HG03280 (cell line): ENCODE measurements at regions not wholly inside any gene's neighbourhood (a gene's known extent, or its start where the extent isn't known, plus 50 kb on each side); places are given as distances from the start of the nearest gene placed in this dataset.

Experiments used
- ATAC-seq: cut with Tn5 transposase; IDR thresholded peaks from one replicate; pipeline ENCODE4 v1.9.1; 2021; ENCODE audit warnings: mild to moderate bottlenecking, moderate library complexity; ENCODE audit not compliant: unreplicated experiment

GRCh38 chr6:132101535-132101934 is 150.4 kb upstream of the CCN2 start:
- no peak for ATAC-seq

DNA sequence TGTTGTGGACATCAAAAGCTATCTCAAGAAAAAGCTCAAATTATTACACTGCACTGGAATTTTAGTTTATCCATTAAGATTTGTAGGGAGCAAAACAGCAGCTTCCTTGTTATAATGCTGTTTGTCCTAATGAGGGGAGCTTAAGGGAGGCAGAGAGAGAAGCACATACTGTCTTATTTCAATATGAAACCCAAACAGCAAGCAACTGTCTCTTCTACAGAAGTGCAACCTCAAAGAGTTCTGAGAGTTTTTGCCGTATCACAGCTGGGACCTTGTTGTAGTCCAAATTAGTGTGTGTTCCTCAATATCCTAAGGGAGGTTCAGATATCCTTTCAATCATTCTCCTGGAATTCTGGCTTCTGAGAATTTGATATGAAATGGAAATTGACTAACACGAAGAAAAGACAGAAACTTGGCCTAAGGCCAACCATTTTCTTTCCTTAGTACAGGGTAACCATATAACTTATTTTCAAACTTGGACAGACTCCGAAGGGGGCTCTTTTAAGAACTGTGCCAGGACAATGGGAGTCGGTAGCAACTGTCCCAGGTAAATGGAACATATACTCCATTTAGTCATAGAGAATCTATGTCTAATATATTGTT is 149.3 kb upstream of the CCN2 start:
- no peak for ATAC-seq

- no peak for ATAC-seq
These were observed 145.8 kb upstream of the CCN2 start for GRCh38 chr6:132096996-132097395.

GRCh38 chr6:132096245-132096644 is 145.1 kb upstream of the CCN2 start:
- no peak for ATAC-seq

DNA sequence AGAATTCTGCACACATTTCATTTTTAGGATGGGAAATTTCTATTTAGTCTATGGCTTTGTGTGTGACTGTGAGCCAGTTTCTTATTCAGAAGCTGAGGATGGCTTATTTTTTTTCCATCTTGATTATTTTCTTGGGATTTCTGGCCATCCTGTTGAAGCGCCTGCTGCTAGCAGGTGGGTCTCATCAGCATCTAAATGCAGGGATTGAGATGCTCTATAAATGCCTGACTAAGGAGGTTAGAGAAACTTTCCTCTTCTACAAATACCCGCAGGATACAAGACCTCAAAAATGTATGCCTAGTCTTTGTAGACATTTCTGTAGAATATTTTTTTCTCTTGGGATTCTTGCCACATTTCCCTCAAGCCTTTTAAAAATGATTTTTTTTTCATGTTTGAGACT is 138.0 kb upstream of the CCN2 start:
- ATAC-seq, result no peak

- ATAC-seq, result no peak
These were observed 137.0 kb upstream of the CCN2 start for GRCh38 chr6:132088150-132088549.

GRCh38 chr6:132087391-132087790 is 136.2 kb upstream of the CCN2 start:
- ATAC-seq, result no peak

GRCh38 chr6:132085731-132086130 is 134.6 kb upstream of the CCN2 start:
- ATAC-seq, result peak; percentile 25

DNA sequence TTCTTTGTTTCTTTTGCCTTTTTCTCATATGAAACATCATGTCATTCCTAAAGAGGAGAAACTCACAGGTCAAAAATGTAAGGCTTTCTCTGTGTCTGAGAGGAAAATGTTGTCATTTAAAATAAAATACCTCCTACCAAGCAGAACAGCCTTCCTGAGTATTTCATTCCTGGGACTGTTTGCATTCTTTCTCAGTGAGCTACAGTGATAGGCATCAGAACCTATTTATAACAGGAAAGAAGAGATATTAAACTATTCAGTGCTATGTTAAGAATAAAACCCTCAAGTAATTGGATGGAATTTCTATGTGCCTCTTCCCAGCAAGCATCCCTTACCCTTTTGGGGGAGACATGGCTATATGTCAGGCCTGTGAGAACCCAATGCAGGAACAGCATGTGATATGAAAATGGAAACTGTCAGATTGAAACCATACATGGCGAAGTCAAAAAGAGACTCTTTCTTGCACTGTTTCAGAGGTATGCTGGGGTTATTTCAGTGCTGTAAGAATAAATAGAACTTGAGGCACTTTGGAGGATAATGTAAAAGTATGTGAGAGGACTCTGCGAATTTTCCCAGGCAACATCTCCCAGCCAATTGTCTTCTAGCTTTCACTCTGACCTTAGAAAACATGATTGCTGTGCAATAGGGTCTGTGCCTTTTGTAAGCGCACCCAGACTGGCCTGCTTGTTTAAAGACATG is 133.8 kb upstream of the CCN2 start:
- ATAC-seq, result peak; percentile 83

- ATAC-seq, result no peak
These were observed 131.2 kb upstream of the CCN2 start for GRCh38 chr6:132082421-132082820.

- ATAC-seq, result no peak
These were observed 130.2 kb upstream of the CCN2 start for GRCh38 chr6:132081338-132081737.

DNA sequence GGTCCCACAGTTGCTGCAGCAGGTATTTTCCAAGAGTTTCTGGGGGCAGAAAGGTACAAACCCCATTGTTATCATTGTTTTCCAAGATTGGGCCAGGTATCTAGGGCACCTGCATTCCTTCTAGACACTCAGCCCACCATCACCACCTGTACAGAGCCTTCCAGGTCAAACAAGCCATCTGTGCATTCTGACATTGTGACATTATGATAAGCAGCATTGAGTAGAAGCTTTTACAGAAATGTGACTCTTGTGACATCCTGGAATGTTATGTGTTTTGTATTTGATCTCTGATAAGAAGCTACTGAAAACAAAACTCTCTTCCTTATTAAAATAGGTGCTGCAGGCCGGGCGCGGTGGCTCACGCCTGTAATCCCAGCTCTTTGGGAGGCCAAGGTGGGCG is 128.1 kb upstream of the CCN2 start:
- ATAC-seq, result no peak

- ATAC-seq, result no peak
These were observed 125.3 kb upstream of the CCN2 start for GRCh38 chr6:132076452-132076851.

DNA sequence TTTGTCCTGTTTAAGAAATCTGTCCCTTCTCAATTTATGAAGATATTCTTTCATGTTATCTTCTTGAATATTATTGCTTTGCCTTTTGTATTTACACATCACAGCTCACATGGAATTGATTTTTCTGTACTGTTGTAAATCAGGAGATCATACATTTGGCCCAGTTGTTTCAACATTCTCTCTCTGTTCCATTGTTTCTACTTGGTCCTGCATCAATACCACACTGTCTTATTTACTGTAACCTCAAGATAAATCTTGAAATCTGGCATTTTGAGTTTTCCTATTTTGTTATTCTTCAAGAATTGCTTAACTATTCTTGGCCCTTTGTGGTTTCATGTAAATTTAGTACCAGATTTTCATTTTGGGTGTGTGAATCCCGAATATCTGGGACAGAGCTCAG is 121.7 kb upstream of the CCN2 start:
- ATAC-seq, result no peak

DNA sequence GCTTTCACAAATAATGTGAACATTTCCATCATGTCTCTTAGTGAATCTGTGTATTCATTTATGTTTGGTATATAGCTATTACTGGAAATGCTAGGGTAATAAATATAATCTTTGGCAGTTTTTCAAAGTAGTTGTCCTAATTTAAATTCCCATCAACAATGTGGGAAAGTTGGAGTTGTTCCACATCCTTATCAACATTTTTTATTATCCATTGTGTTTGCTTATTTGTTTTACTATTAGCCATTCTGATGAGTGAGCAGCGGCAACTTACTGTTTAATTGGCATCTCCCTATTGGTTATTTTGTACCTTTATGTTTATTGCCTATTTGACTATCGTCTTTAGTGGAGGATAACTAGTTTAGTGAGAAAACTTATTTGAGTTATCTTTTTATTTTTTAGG is 121.1 kb upstream of the CCN2 start:
- no peak for ATAC-seq

- ATAC-seq, result no peak
These were observed 119.2 kb upstream of the CCN2 start for GRCh38 chr6:132070356-132070755.

GRCh38 chr6:132068766-132069165 is 117.6 kb upstream of the CCN2 start:
- no peak for ATAC-seq

DNA sequence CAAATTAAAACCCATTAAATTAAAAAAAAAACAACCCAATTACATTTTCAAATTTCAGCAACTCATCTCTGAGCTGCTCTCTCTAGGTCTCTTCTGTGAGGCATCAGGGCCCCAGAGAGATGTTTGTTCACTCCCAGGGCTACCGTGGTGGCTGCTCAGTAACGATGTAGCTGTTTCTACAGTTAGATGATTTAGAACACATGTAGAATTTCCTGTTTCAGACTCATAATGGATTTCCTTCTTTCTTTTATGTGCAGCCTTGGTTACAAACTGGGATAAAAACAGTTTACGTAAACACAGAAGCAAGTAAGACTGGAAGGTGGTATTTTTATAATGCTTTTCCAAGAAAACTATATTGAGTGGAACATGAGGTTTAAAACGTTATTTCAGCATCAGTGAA is 116.1 kb upstream of the CCN2 start:
- no peak for ATAC-seq

DNA sequence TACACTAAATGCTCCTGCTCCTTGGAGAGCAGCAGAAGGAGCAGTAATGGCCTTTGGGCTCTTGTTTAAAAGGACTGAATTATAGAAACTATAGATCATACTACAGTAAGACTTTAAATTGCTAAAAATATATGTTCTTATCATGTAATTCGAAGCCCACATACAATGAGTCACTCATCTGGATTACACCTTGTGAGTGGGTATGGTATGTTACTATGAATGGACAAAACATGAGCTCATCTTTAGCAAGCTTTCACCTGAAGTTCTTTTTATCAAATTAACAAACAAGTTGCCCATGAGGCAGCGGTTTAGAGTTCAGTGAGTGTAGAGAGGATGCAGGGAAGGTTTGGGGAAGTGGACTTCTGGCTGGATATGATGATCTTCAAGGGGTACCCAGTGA is 114.4 kb upstream of the CCN2 start:
- ATAC-seq, result no peak

- no peak for ATAC-seq
These were observed 112.6 kb upstream of the CCN2 start for GRCh38 chr6:132063738-132064137.

DNA sequence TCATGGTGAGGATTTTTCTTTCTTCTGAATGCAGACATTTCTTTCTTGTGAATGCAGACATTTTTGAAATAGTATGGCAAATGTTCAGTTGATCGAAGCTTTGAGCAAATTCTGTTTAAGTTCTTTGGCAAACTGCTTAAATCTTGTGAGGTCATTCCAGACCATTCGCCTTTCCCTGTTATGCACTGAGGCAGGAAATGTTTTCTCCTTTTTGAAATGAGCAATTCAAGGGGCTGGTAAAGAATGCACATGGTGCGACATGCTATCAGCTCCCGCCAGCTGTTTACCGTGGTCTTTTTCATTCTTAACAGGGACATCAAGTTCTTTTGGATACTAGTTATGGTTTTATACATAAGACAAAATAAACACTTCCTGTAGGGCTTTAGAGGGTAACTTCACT is 112.0 kb upstream of the CCN2 start:
- no peak for ATAC-seq

DNA sequence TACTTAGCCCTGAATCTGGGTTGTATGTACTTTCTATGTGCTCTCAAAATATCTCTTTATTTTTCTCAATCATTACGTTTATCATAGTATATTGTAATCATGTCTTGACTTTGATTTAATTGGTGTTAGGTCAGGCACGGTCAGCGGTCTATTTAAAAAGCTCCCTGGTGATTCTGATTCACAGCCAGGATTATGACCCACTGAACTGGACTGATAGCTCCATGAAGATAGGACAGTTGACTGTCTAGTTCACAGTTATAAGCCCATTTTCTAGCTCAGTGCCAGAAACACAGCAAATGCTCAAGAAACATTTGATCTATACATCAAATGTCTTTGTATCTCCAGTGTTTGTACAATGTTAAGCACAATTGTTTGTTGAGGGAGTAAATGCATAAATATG is 111.5 kb upstream of the CCN2 start:
- no peak for ATAC-seq

GRCh38 chr6:132061381-132061780 is 110.2 kb upstream of the CCN2 start:
- ATAC-seq, result no peak
